ENCODE measurements at regions not wholly inside any gene's neighbourhood (a gene's known extent, or its start where the extent isn't known, plus 50 kb on each side); places are given as distances from the start of the nearest gene placed in this dataset.

GRCh38 chr2:234580686-234581085 is 83.8 kb upstream of the ARL4C start:
- no peak for TF ChIP-seq CTCF (IDR thresholded peaks at IDR 0.05; ENCODE audit: insufficient read depth, missing control alignments)
- DNase-seq (ENCODE audit: insufficient read length, low spot score), result no peak
- no peak for FAIRE-seq

- DNase-seq (ENCODE audit: insufficient read length, low spot score) (no peak), FAIRE-seq (no peak)
- TF ChIP-seq CTCF (IDR thresholded peaks at IDR 0.05; ENCODE audit: insufficient read depth, missing control alignments), result no peak
Observed at GRCh38 chr2:234579231-234579962, 82.5 kb upstream of the ARL4C start.

- DNase-seq (ENCODE audit: insufficient read length, low spot score) (no peak), FAIRE-seq (no peak)
- TF ChIP-seq CTCF (IDR thresholded peaks at IDR 0.05; ENCODE audit: insufficient read depth, missing control alignments), result no peak
Observed at GRCh38 chr2:234578389-234578788, 81.5 kb upstream of the ARL4C start.

- no peak for DNase-seq (ENCODE audit: insufficient read length, low spot score)
- no peak for TF ChIP-seq CTCF (IDR thresholded peaks at IDR 0.05; ENCODE audit: insufficient read depth, missing control alignments)
- FAIRE-seq, result no peak
Observed at GRCh38 chr2:234577191-234577590, 80.3 kb upstream of the ARL4C start.

GRCh38 chr2:234571620-234572407 is 74.9 kb upstream of the ARL4C start:
- FAIRE-seq (no peak), DNase-seq (ENCODE audit: insufficient read length, low spot score) (no peak)
- TF ChIP-seq CTCF (IDR thresholded peaks at IDR 0.05; ENCODE audit: insufficient read depth, missing control alignments), result no peak

- FAIRE-seq, result no peak
- no peak for TF ChIP-seq CTCF (IDR thresholded peaks at IDR 0.05; ENCODE audit: insufficient read depth, missing control alignments)
- DNase-seq (ENCODE audit: insufficient read length, low spot score), result no peak
Observed at GRCh38 chr2:234570476-234570875, 73.6 kb upstream of the ARL4C start.
